Prostate gland (tissue), 2 donors: ENCODE measurements at regions not wholly inside any gene's neighbourhood (a gene's known extent, or its start where the extent isn't known, plus 50 kb on each side); places are given as distances from the start of the nearest gene placed in this dataset.
A peak's percentile ranks its signal among the peaks of the same experiment; 100 is the strongest.

Experiments used
- DNase-seq: peaks from one replicate; pipeline ENCODE4 v3.0.0-alpha.2; 2019; ENCODE audit warnings: low spot score
- H3K27ac ChIP-seq, 2 donors: fragments of 200-600 bp; sonication (generic); 2 replicates each; pipeline ENCODE4 v1.5.1; 2017 to 2019
- H3K27me3 ChIP-seq: fragments of 200-600 bp; sonication (generic); replicated peaks from 2 replicates; pipeline ENCODE4 v1.5.1; 2019; ENCODE audit not compliant: insufficient read depth
- H3K36me3 ChIP-seq, 2 donors: fragments of 200-600 bp; sonication (generic); 1 replicate in 1 of 2; 2 replicates in 1 of 2; pipeline versions ENCODE4 v1.5.1 to v1.8.1; 2017 to 2019
- H3K4me1 ChIP-seq: fragments of 200-600 bp; sonication (generic); replicated peaks from 2 replicates; pipeline ENCODE4 v1.5.1; 2019
- H3K4me3 ChIP-seq, 2 donors: fragments of 200-600 bp; sonication (generic); 2 replicates each; pipeline ENCODE4 v1.5.1; 2017 to 2019
- H3K9me3 ChIP-seq: fragments of 200-600 bp; sonication (generic); 2 replicates; pipeline ENCODE4 v1.5.1; 2017
- CTCF ChIP-seq, 4 experiments: fragments of 200-600 bp in 2 of 4; fragments of 450-650 bp in 2 of 4; sonication (generic) in 2 of 4; IDR thresholded peaks; 1 replicate in 3 of 4; 2 replicates in 1 of 4; pipeline ENCODE4 v1.5.1; 2016 to 2019; ENCODE audit warnings: antibody characterized with exemption in 4 of 4, mild to moderate bottlenecking in 2 of 4, moderate library complexity in 2 of 4
- POLR2A ChIP-seq: fragments of 450-650 bp; IDR thresholded peaks from one replicate; pipeline ENCODE4 v1.6.1; 2016; ENCODE audit warnings: antibody characterized with exemption, mild to moderate bottlenecking
- POLR2AphosphoS5 ChIP-seq: sonication (generic); formaldehyde crosslinking; IDR thresholded peaks from one replicate; pipeline ENCODE4 v1.6.1; 2017; ENCODE audit warnings: antibody characterized with exemption
- WGBS: methylation state at CpG from one replicate; pipeline ENCODE4 v1.1.5; 2018; 5-methylcytosine and 5-hydroxymethylcytosine counted together
- intact Hi-C: fragments of 100-400 bp; cut with DNase I; formaldehyde crosslinking; loops from one replicate; pipeline ENCODE4 v1.14.2; 2022

DNA sequence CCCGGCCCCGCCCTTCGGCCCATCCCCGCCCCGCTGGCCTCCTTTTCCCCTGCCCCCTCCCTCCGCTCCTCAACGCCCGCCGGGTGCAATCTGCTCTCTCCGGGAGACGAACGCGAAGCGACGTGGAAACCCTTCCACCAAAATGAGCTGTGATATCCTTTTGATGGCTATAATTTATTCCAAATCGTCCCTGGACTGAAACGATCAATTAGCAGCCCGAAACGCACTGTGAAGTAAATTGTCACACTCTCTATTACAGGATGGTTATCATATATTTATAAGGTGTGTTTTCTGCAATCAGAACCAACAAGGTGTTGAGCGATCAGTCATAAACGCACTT is 134.6 kb upstream of the BARHL2 start:
- DNase-seq: no peak
- Histone ChIP-seq H3K27me3 (no peaks in the 10 kb centered on the region), H3K36me3 (no peaks in the 10 kb centered on the region), H3K4me3 (peak overlapping the region; percentile 54 to 56), H3K9me3 (no peaks in the 10 kb centered on the region), H3K4me1 (no peaks in the 10 kb centered on the region), H3K27ac (no peak overlapping the region)
- TF ChIP-seq POLR2A (no peak), CTCF (IDR thresholded peaks at IDR 0.05) (no peak), POLR2AphosphoS5 (no peak)
- 2% methylated on average over 17 of the region's 21 CpGs for WGBS
- intact Hi-C loops: no loop called here

DNA sequence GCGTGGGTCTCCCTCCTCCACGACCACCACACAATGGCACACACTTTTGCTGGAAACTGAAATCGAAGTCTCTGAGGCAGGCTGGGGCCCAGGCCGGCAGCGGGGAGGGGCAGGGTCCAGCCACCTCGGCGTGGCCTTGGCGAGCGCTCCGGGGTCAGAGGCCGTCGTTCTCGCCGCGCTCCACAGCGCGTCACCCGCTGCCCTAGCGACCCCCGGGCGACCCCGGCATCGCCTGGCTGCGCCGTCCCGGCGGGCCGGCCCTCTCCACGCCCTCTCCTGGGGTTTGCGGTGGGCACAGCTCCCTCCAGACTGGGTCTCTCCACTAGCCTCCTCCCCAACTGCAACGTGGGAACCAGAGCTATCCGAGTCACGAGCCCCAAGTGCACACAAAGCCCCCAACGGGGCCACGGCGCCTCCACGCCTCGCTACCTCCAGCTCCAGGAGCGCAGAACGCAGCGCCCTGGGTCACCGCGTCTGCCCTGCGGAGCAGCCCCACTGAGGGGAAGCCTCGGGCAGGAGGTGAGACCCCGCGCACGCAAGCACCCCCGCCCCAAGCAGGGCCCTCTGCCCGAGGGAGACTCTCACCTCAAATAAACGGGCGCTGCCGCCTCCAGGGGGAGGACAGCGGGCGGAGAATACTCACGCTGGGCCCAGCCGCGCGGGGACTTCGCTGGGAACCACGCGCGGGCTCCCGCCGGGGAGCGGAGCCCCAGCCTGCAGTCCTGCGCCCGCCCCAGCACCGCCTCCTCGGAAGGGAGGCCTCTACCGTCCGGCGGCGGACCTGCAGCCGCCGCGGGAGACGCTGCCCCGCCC is 134.0 kb upstream of the BARHL2 start:
- H3K9me3 ChIP-seq: no peaks in the 10 kb centered on the region
- peak overlapping the region; percentile 54 to 56 for H3K4me3 ChIP-seq
- H3K36me3 ChIP-seq: no peaks in the 10 kb centered on the region
- peak; percentile 10 to 69 (median 51) for TF ChIP-seq CTCF (IDR thresholded peaks at IDR 0.05)
- TF ChIP-seq POLR2AphosphoS5: no peak
- H3K27ac ChIP-seq: peak overlapping the region in 1 of 2 donors; percentile 46
- no peaks in the 10 kb centered on the region for H3K4me1 ChIP-seq
- H3K27me3 ChIP-seq: no peaks in the 10 kb centered on the region
- intact Hi-C loops: no loop called here
- DNase-seq: peak; percentile 73
- WGBS: 1% methylated on average over 42 of the region's 79 CpGs

- intact Hi-C loops: no loop called here
- H3K27me3 ChIP-seq: no peaks in the 10 kb centered on the region
- H3K9me3 ChIP-seq: no peaks in the 10 kb centered on the region
- H3K36me3 ChIP-seq: no peaks in the 10 kb centered on the region
- H3K27ac ChIP-seq: peak overlapping the region in 1 of 2 donors; percentile 46
- TF ChIP-seq CTCF (IDR thresholded peaks at IDR 0.05) (no peak), POLR2A (no peak), POLR2AphosphoS5 (no peak)
- no peak for DNase-seq
- H3K4me3 ChIP-seq: peak overlapping the region; percentile 54 to 56
- 21% methylated on average over 19 of the region's 19 CpGs for WGBS
- no peaks in the 10 kb centered on the region for H3K4me1 ChIP-seq
These were observed 133.2 kb upstream of the BARHL2 start for GRCh38 chr1:90850181-90850897.

- H3K9me3 ChIP-seq: no peaks in the 10 kb centered on the region
- peaks cover 9% of the 10 kb centered on the region for H3K27me3 ChIP-seq
- no peaks in the 10 kb centered on the region for H3K4me1 ChIP-seq
- no peaks in the 10 kb centered on the region for H3K36me3 ChIP-seq
- WGBS: 31% methylated on average over 21 of the region's 21 CpGs
- intact Hi-C loops: no loop called here
- TF ChIP-seq POLR2AphosphoS5: no peak
- TF ChIP-seq CTCF (IDR thresholded peaks at IDR 0.05): no peak
- TF ChIP-seq POLR2A: no peak
- no peak overlapping the region for H3K27ac ChIP-seq
- no peak for DNase-seq
- no peak overlapping the region for H3K4me3 ChIP-seq
These were observed 124.4 kb upstream of the BARHL2 start for GRCh38 chr1:90841473-90841872.

DNA sequence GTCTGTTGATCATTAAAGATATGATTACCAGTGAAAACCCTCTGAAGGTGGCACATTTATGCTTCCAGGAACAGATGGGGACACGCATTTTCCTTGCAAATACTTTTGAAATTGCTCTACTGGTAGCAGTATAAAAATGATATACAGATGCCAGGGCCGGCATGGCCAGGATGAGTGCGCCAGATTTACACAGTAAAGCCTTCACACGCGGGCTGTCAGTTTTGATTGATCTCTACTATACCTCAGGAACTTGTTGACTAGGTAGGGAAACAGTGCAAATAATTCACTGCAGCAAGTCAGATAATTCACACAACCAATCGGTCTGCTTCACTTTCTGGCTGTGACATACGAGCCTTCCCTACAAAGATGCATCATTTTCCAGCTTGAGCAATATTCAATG is 123.2 kb upstream of the BARHL2 start:
- DNase-seq: no peak
- no peak overlapping the region for H3K4me3 ChIP-seq
- H3K27me3 ChIP-seq: peaks cover 20% of the 10 kb centered on the region
- intact Hi-C loops: no loop called here
- H3K27ac ChIP-seq: no peak overlapping the region
- TF ChIP-seq POLR2A: no peak
- no peak for TF ChIP-seq CTCF (IDR thresholded peaks at IDR 0.05)
- TF ChIP-seq POLR2AphosphoS5: no peak
- no peaks in the 10 kb centered on the region for H3K36me3 ChIP-seq
- H3K4me1 ChIP-seq: peaks cover 2% of the 10 kb centered on the region
- 20% methylated on average over 7 of the region's 7 CpGs for WGBS
- no peaks in the 10 kb centered on the region for H3K9me3 ChIP-seq
